GM23248 (cell line): ENCODE measurements at regions not wholly inside any gene's neighbourhood (a gene's known extent, or its start where the extent isn't known, plus 50 kb on each side); places are given as distances from the start of the nearest gene placed in this dataset.

Experiments
- EZH2 ChIP-seq: fragments of 200-600 bp; sonication (generic); IDR thresholded peaks from 2 replicates; pipeline ENCODE4 v1.6.1; 2018; ENCODE audit warnings: antibody characterized with exemption, mild to moderate bottlenecking; ENCODE audit not compliant: insufficient read depth, poor library complexity, severe bottlenecking
- EZH2phosphoT487 ChIP-seq: fragments of 200-600 bp; sonication (generic); IDR thresholded peaks from 2 replicates; pipeline ENCODE4 v1.6.1; 2018; ENCODE audit warnings: antibody characterized with exemption, moderate library complexity, mild to moderate bottlenecking, low read depth; ENCODE audit not compliant: insufficient read depth

DNA sequence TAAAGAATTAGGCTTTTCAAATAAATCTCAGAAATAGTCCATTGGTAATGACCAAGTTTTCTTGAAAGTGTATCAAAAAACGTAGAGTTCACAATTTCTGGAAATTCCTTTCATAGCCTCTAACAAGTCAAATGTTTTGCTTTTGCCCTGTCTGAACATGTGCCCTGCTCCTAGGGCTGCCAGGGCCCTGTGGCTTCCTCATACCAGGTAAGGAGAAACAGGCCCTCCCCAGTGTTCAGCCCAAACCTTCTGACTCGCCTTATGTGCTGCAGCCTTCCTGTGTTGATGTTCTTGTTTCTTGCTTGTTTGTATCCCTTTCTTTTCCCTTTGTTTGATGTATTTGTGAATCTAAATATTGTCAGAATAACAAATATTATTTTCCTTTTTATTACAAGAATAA lies 146.1 kb upstream of the PACRGL start:
- TF ChIP-seq EZH2 (no peak), EZH2phosphoT487 (no peak)
